Endodermal cell (in vitro differentiated cells): ENCODE measurements at regions not wholly inside any gene's neighbourhood (a gene's known extent, or its start where the extent isn't known, plus 50 kb on each side); places are given as distances from the start of the nearest gene placed in this dataset.

ENCODE experiments used
- DNase-seq: peaks from one replicate; pipeline ENCODE4 v3.0.0-alpha.2; 2017
- H3K27ac ChIP-seq: 2 replicates; pipeline ENCODE4 v1.5.1; 2013; ENCODE audit warnings: mild to moderate bottlenecking, low read depth, low read length, moderate library complexity
- H3K27me3 ChIP-seq: 2 replicates; pipeline ENCODE4 v1.6.1; 2013; ENCODE audit warnings: mild to moderate bottlenecking, low read length, moderate library complexity; ENCODE audit not compliant: insufficient read depth, control insufficient read depth, poor library complexity, severe bottlenecking
- H3K36me3 ChIP-seq: 2 replicates; pipeline ENCODE4 v1.7.0; 2013; ENCODE audit warnings: mild to moderate bottlenecking, low read length, moderate library complexity; ENCODE audit not compliant: control insufficient read depth, insufficient read depth
- H3K4me1 ChIP-seq: one replicate; pipeline ENCODE4 v1.7.0; 2013; ENCODE audit warnings: low read length; ENCODE audit not compliant: control insufficient read depth, insufficient read depth
- H3K4me3 ChIP-seq: 2 replicates; pipeline ENCODE4 v1.5.1; 2013; ENCODE audit warnings: mild to moderate bottlenecking, low read length, moderate library complexity
- H3K9ac ChIP-seq: 2 replicates; pipeline ENCODE4 v1.6.1; 2013; ENCODE audit warnings: mild to moderate bottlenecking, low read length, moderate library complexity; ENCODE audit not compliant: poor library complexity, severe bottlenecking; ENCODE audit errors: extremely low read depth
- H3K9me3 ChIP-seq: 2 replicates; pipeline ENCODE4 v1.6.1; 2013; ENCODE audit warnings: mild to moderate bottlenecking, low read length, moderate library complexity; ENCODE audit not compliant: control insufficient read depth
- H3K27ac Mint-ChIP-seq: 2 replicates; pipeline ENCODE4 v1.8.0; 2020; ENCODE audit warnings: mixed read lengths
- H3K27me3 Mint-ChIP-seq: 2 replicates; pipeline ENCODE4 v1.8.0; 2021; ENCODE audit warnings: mild to moderate bottlenecking, mixed read lengths; ENCODE audit not compliant: insufficient read depth
- H3K36me3 Mint-ChIP-seq: 2 replicates; pipeline ENCODE4 v1.8.0; 2020; ENCODE audit warnings: low read depth, mixed read lengths
- H3K4me1 Mint-ChIP-seq: 2 replicates; pipeline ENCODE4 v1.8.0; 2020; ENCODE audit warnings: mixed read lengths
- H3K4me3 Mint-ChIP-seq: 2 replicates; pipeline ENCODE4 v1.8.0; 2020; ENCODE audit warnings: mild to moderate bottlenecking, moderate library complexity, mixed read lengths
- H3K9me3 Mint-ChIP-seq: 2 replicates; pipeline ENCODE4 v1.8.0; 2020; ENCODE audit warnings: mild to moderate bottlenecking, mixed read lengths
- CTCF ChIP-seq: fragments of 200-600 bp; sonication (generic); conservative IDR thresholded peaks from 2 replicates; pipeline ENCODE4 v1.5.0; 2021; ENCODE audit warnings: antibody characterized with exemption, mild to moderate bottlenecking
- WGBS, 2 experiments: methylation state at CpG; one replicate each; pipeline versions ENCODE4 v1.1.5 to v1.1.7; 2013; ENCODE audit warnings: missing lambda C conversion rate in 2 of 2, mixed read lengths in 1 of 2; ENCODE audit not compliant: insufficient coverage in 1 of 2, insufficient read length in 1 of 2; 5-methylcytosine and 5-hydroxymethylcytosine counted together

GRCh38 chr18:22838221-22838620 is 94.9 kb upstream of the RBBP8 start:
- Histone ChIP-seq H3K27me3 (no peaks in the 10 kb centered on the region), H3K4me3 (peak overlapping the region; percentile 67), H3K4me1 (peaks cover 9% of the 10 kb centered on the region), H3K36me3 (no peaks in the 10 kb centered on the region), H3K9ac (no peak overlapping the region), H3K27ac (no peak overlapping the region), H3K9me3 (no peaks in the 10 kb centered on the region)
- Mint-ChIP-seq H3K27ac (no peak overlapping the region), H3K27me3 (no peaks in the 10 kb centered on the region), H3K4me3 (no peak overlapping the region), H3K4me1 (peaks cover 11% of the 10 kb centered on the region), H3K36me3 (no peaks in the 10 kb centered on the region), H3K9me3 (no peaks in the 10 kb centered on the region)
- no peak for TF ChIP-seq CTCF
- DNase-seq, result no peak
- WGBS, 2 experiments, result no CpG with 5 or more reads among the region's 1 CpG

- DNase-seq, result peak; percentile 56
- peak overlapping the region; percentile 67 for H3K4me3 ChIP-seq
- H3K36me3 ChIP-seq, result no peaks in the 10 kb centered on the region
- WGBS, 2 experiments, result 51 to 80% methylated on average over 5 to 7 of the region's 7 CpGs
- H3K9ac ChIP-seq, result no peak overlapping the region
- H3K27ac ChIP-seq, result no peak overlapping the region
- Mint-ChIP-seq H3K27ac (no peak overlapping the region), H3K9me3 (no peaks in the 10 kb centered on the region), H3K4me1 (peaks cover 11% of the 10 kb centered on the region), H3K27me3 (no peaks in the 10 kb centered on the region), H3K4me3 (no peak overlapping the region), H3K36me3 (no peaks in the 10 kb centered on the region)
- peaks cover 9% of the 10 kb centered on the region for H3K4me1 ChIP-seq
- no peak for TF ChIP-seq CTCF
- H3K9me3 ChIP-seq, result no peaks in the 10 kb centered on the region
- H3K27me3 ChIP-seq, result no peaks in the 10 kb centered on the region
Observed at GRCh38 chr18:22838639-22839277, 94.4 kb upstream of the RBBP8 start.

GRCh38 chr18:22839340-22839821 is 93.7 kb upstream of the RBBP8 start:
- peaks cover 9% of the 10 kb centered on the region for H3K4me1 ChIP-seq
- WGBS, 2 experiments, result 50% methylated on average over 2 of the region's 2 CpGs; no CpG with 5 or more reads in 1 of the 2 experiments
- no peak overlapping the region for H3K27ac ChIP-seq
- DNase-seq, result no peak
- Mint-ChIP-seq H3K27ac (no peak overlapping the region), H3K4me1 (peaks cover 11% of the 10 kb centered on the region), H3K9me3 (no peaks in the 10 kb centered on the region), H3K27me3 (no peaks in the 10 kb centered on the region), H3K4me3 (no peak overlapping the region), H3K36me3 (no peaks in the 10 kb centered on the region)
- no peaks in the 10 kb centered on the region for H3K27me3 ChIP-seq
- no peaks in the 10 kb centered on the region for H3K36me3 ChIP-seq
- no peaks in the 10 kb centered on the region for H3K9me3 ChIP-seq
- no peak for TF ChIP-seq CTCF
- peak overlapping the region; percentile 67 for H3K4me3 ChIP-seq
- no peak overlapping the region for H3K9ac ChIP-seq
